Stomach (tissue), 4 donors: ENCODE measurements at regions not wholly inside any gene's neighbourhood (a gene's known extent, or its start where the extent isn't known, plus 50 kb on each side); places are given as distances from the start of the nearest gene placed in this dataset.

Experiments
- CTCF ChIP-seq, 7 experiments: fragments of 450-650 bp in 4 of 7; fragments of 200-600 bp in 3 of 7; sonication (generic) in 3 of 7; IDR thresholded peaks; one replicate each; pipeline ENCODE4 v1.5.1; 2016 to 2019; ENCODE audit warnings: antibody characterized with exemption in 7 of 7, control low read depth in 2 of 7, mild to moderate bottlenecking in 1 of 7
- EP300 ChIP-seq: sonication (generic); formaldehyde crosslinking; IDR thresholded peaks from one replicate; pipeline ENCODE4 v1.6.1; 2017; ENCODE audit warnings: antibody characterized with exemption
- POLR2A ChIP-seq, 4 donors: fragments of 450-650 bp; IDR thresholded peaks; one replicate each; pipeline ENCODE4 v1.6.1; 2016; ENCODE audit warnings: antibody characterized with exemption in 4 of 4, control low read depth in 2 of 4, mild to moderate bottlenecking in 1 of 4, moderate library complexity in 1 of 4
- POLR2AphosphoS5 ChIP-seq, 3 donors: sonication (generic); formaldehyde crosslinking; IDR thresholded peaks; one replicate each; pipeline ENCODE4 v1.6.1; 2016; ENCODE audit warnings: antibody characterized with exemption in 3 of 3

GRCh38 chr15:31434588-31435260 lies 108.1 kb downstream of the KLF13 start:
- no peak for TF ChIP-seq CTCF (IDR thresholded peaks at IDR 0.05)
- TF ChIP-seq POLR2AphosphoS5 (IDR thresholded peaks at IDR 0.05) = peak in 2 of 3 donors; percentile 27 to 32
- no peak for TF ChIP-seq POLR2A (IDR thresholded peaks at IDR 0.05)
- TF ChIP-seq EP300 = no peak
